Hematopoietic multipotent progenitor cell treated with erythropoietin and hydrocortisone succinate and interleukin-3 and kit ligand, for 15 days (in vitro differentiated cells): ENCODE measurements at regions not wholly inside any gene's neighbourhood (a gene's known extent, or its start where the extent isn't known, plus 50 kb on each side); places are given as distances from the start of the nearest gene placed in this dataset.
A peak's percentile ranks its signal among the peaks of the same experiment; 100 is the strongest.
"Not testable (repeated sequence)": the region's sequence is repeated elsewhere in the genome, so short reads cannot be mapped to it uniquely, and the experiment has no call there.

Source experiments
- DNase-seq: peaks from one replicate; pipeline ENCODE4 v3.0.0-alpha.2; 2015; ENCODE audit warnings: low spot score

GRCh38 chr11:86167499-86168164 is 76.9 kb upstream of the EED start:
- peak; percentile 55 for DNase-seq

GRCh38 chr11:86166287-86166686 is 78.3 kb upstream of the EED start:
- not testable (repeated sequence) for DNase-seq

GRCh38 chr11:86164106-86164505 is 80.4 kb upstream of the EED start:
- DNase-seq, result no peak

- DNase-seq, result peak; percentile 79
Measured at GRCh38 chr11:86163221-86163876, 81.2 kb upstream of the EED start.

- peak; percentile 58 for DNase-seq
Measured at GRCh38 chr11:86162239-86162638, 82.3 kb upstream of the EED start.

GRCh38 chr11:86161837-86162236 is 82.7 kb upstream of the EED start:
- DNase-seq, result no peak

GRCh38 chr11:86161336-86161735 is 83.2 kb upstream of the EED start:
- DNase-seq, result no peak

- DNase-seq, result no peak
Measured at GRCh38 chr11:86160541-86161149, 83.9 kb upstream of the EED start.

- no peak for DNase-seq
Measured at GRCh38 chr11:86159581-86159891, 85.0 kb upstream of the EED start.

GRCh38 chr11:86158704-86159580 is 85.6 kb upstream of the EED start:
- peak; percentile 78 for DNase-seq

- no peak for DNase-seq
Measured at GRCh38 chr11:86157797-86158378, 86.7 kb upstream of the EED start.

GRCh38 chr11:86156397-86156955 is 87.6 kb upstream of the PICALM start:
- DNase-seq, result no peak

GRCh38 chr11:86155200-86155844 is 86.4 kb upstream of the PICALM start:
- no peak for DNase-seq

- DNase-seq, result no peak
Measured at GRCh38 chr11:86153439-86153838, 84.6 kb upstream of the PICALM start.

- DNase-seq, result no peak
Measured at GRCh38 chr11:86152901-86153300, 84.0 kb upstream of the PICALM start.

GRCh38 chr11:86152006-86152862 is 83.3 kb upstream of the PICALM start:
- DNase-seq, result peak; percentile 54

GRCh38 chr11:86151174-86152005 is 82.5 kb upstream of the PICALM start:
- peak; percentile 93 for DNase-seq

- DNase-seq, result peak; percentile 47
Measured at GRCh38 chr11:86150847-86151173, 81.9 kb upstream of the PICALM start.

GRCh38 chr11:86149792-86150191 is 80.9 kb upstream of the PICALM start:
- no peak for DNase-seq

- DNase-seq, result peak; percentile 77
Measured at GRCh38 chr11:86148345-86148747, 79.5 kb upstream of the PICALM start.
